ENCODE measurements at regions not wholly inside any gene's neighbourhood (a gene's known extent, or its start where the extent isn't known, plus 50 kb on each side); places are given as distances from the start of the nearest gene placed in this dataset.

GRCh38 chr1:93804412-93804811, 74.6 kb downstream of the DNTTIP2 start:
- Histone ChIP-seq H3K36me3 (ENCODE audit: control insufficient read depth in 4 of 4, insufficient read depth in 4 of 4, low read length in 4 of 4) (no peaks in the 10 kb centered on the region), H3K27me3 (ENCODE audit: control insufficient read depth in 3 of 3, insufficient read depth in 3 of 3, low read length in 2 of 3) (no peaks in the 10 kb centered on the region), H3K4me1 (ENCODE audit: control insufficient read depth in 5 of 5, insufficient read depth in 5 of 5, low read length in 5 of 5) (peaks cover 0 to 21% (median 4%) of the 10 kb centered on the region in 5 donors), H3K27ac (ENCODE audit: low read depth in 1 of 2, low read length in 1 of 2) (peak overlapping the region in 1 of 2 donors; percentile 16), H3K4me3 (no peak overlapping the region), H3K9me3 (ENCODE audit: control insufficient read depth in 4 of 4, insufficient read depth in 3 of 4, low read length in 3 of 4) (no peaks in the 10 kb centered on the region), H3K9ac (ENCODE audit: insufficient read depth in 1 of 2, low read length in 2 of 2) (no peak overlapping the region)
- TF ChIP-seq CTCF (IDR thresholded peaks at IDR 0.05; ENCODE audit: control extremely low read depth, extremely low read depth), result no peak
- ATAC-seq (ENCODE audit: insufficient read depth, low FRiP score) (peak; percentile 80), DNase-seq (peak; percentile 29 to 82 (median 76))
- WGBS, 2 donors, result 56 to 75% methylated on average over 3 of the region's 3 CpGs

- no peak overlapping the region for H3K4me3 ChIP-seq
- no peaks in the 10 kb centered on the region for H3K27me3 ChIP-seq (ENCODE audit: control insufficient read depth in 3 of 3, insufficient read depth in 3 of 3, low read length in 2 of 3)
- peak in 1 of 3 donors; percentile 57 for DNase-seq
- H3K9me3 ChIP-seq (ENCODE audit: control insufficient read depth in 4 of 4, insufficient read depth in 3 of 4, low read length in 3 of 4), result no peaks in the 10 kb centered on the region
- no peak for ATAC-seq (ENCODE audit: insufficient read depth, low FRiP score)
- H3K4me1 ChIP-seq (ENCODE audit: control insufficient read depth in 5 of 5, insufficient read depth in 5 of 5, low read length in 5 of 5), result peaks cover 0 to 24% (median 4%) of the 10 kb centered on the region in 5 donors
- 69 to 79% methylated on average over 5 of the region's 5 CpGs for WGBS, 2 donors
- H3K27ac ChIP-seq (ENCODE audit: low read depth in 1 of 2, low read length in 1 of 2), result no peak overlapping the region
- H3K36me3 ChIP-seq (ENCODE audit: control insufficient read depth in 4 of 4, insufficient read depth in 4 of 4, low read length in 4 of 4), result no peaks in the 10 kb centered on the region
- H3K9ac ChIP-seq (ENCODE audit: insufficient read depth in 1 of 2, low read length in 2 of 2), result no peak overlapping the region
- no peak for TF ChIP-seq CTCF (IDR thresholded peaks at IDR 0.05; ENCODE audit: control extremely low read depth, extremely low read depth)
Observed at GRCh38 chr1:93801471-93801870, 77.5 kb downstream of the DNTTIP2 start.

- Histone ChIP-seq H3K27me3 (ENCODE audit: control insufficient read depth in 3 of 3, insufficient read depth in 3 of 3, low read length in 2 of 3) (no peaks in the 10 kb centered on the region), H3K4me1 (ENCODE audit: control insufficient read depth in 5 of 5, insufficient read depth in 5 of 5, low read length in 5 of 5) (peaks cover 0 to 24% (median 4%) of the 10 kb centered on the region in 5 donors), H3K36me3 (ENCODE audit: control insufficient read depth in 4 of 4, insufficient read depth in 4 of 4, low read length in 4 of 4) (no peaks in the 10 kb centered on the region), H3K9ac (ENCODE audit: insufficient read depth in 1 of 2, low read length in 2 of 2) (no peak overlapping the region), H3K4me3 (no peak overlapping the region), H3K27ac (ENCODE audit: low read depth in 1 of 2, low read length in 1 of 2) (no peak overlapping the region), H3K9me3 (ENCODE audit: control insufficient read depth in 4 of 4, insufficient read depth in 3 of 4, low read length in 3 of 4) (no peaks in the 10 kb centered on the region)
- WGBS, 2 donors, result 85 to 87% methylated on average over 5 of the region's 5 CpGs
- ATAC-seq (ENCODE audit: insufficient read depth, low FRiP score) (no peak), DNase-seq (no peak)
- TF ChIP-seq CTCF (IDR thresholded peaks at IDR 0.05; ENCODE audit: control extremely low read depth, extremely low read depth), result no peak
Observed at GRCh38 chr1:93800856-93801255, 78.2 kb downstream of the DNTTIP2 start.

- Histone ChIP-seq H3K9me3 (ENCODE audit: control insufficient read depth in 4 of 4, insufficient read depth in 3 of 4, low read length in 3 of 4) (no peaks in the 10 kb centered on the region), H3K4me1 (ENCODE audit: control insufficient read depth in 5 of 5, insufficient read depth in 5 of 5, low read length in 5 of 5) (peaks cover 0 to 11% (median 0%) of the 10 kb centered on the region in 5 donors), H3K4me3 (no peak overlapping the region), H3K27ac (ENCODE audit: low read depth in 1 of 2, low read length in 1 of 2) (no peak overlapping the region), H3K36me3 (ENCODE audit: control insufficient read depth in 4 of 4, insufficient read depth in 4 of 4, low read length in 4 of 4) (no peaks in the 10 kb centered on the region), H3K27me3 (ENCODE audit: control insufficient read depth in 3 of 3, insufficient read depth in 3 of 3, low read length in 2 of 3) (no peaks in the 10 kb centered on the region), H3K9ac (ENCODE audit: insufficient read depth in 1 of 2, low read length in 2 of 2) (no peak overlapping the region)
- TF ChIP-seq CTCF (IDR thresholded peaks at IDR 0.05; ENCODE audit: control extremely low read depth, extremely low read depth), result no peak
- 43 to 80% methylated on average over 1 of the region's 1 CpG for WGBS, 2 donors
- ATAC-seq (ENCODE audit: insufficient read depth, low FRiP score) (no peak), DNase-seq (peak in 1 of 3 donors; percentile 19)
Observed at GRCh38 chr1:93798291-93798690, 80.7 kb downstream of the DNTTIP2 start.

Measured in lung (tissue), 11 donors.